ENCODE measurements at regions not wholly inside any gene's neighbourhood (a gene's known extent, or its start where the extent isn't known, plus 50 kb on each side); places are given as distances from the start of the nearest gene placed in this dataset.
"Not testable (repeated sequence)": the region's sequence is repeated elsewhere in the genome, so short reads cannot be mapped to it uniquely, and the experiment has no call there.

GRCh38 chr14:46108228-46108627 is 543.4 kb downstream of the RPL10L start:
- POLR2A ChIA-PET (ENCODE audit: low non-redundant PET) = no interaction called here
- Histone ChIP-seq H3K27ac (ENCODE audit: low read depth, low read length, poor library complexity, severe bottlenecking) (no peak overlapping the region), H3K4me1 (ENCODE audit: insufficient read depth, low read length, poor library complexity, severe bottlenecking) (no peaks in the 10 kb centered on the region), H3K27me3 (replicated peaks; ENCODE audit: insufficient read depth, low read depth, low read length, poor library complexity) (no peaks in the 10 kb centered on the region), H3K9me3 (ENCODE audit: low read depth, low read length, poor library complexity, severe bottlenecking) (peaks cover 20% of the 10 kb centered on the region), H3K4me3 (ENCODE audit: low read depth, low read length, poor library complexity, severe bottlenecking) (no peak overlapping the region), H3K36me3 (ENCODE audit: insufficient read depth, low read length, poor library complexity, severe bottlenecking) (no peaks in the 10 kb centered on the region)
- DNase-seq (ENCODE audit: low spot score) = no peak
- CTCF ChIA-PET = no interaction called here
- no TSS peak for BruUV-seq (replicated peaks)
- intact Hi-C loops (cut with micrococcal nuclease; ENCODE audit: unreplicated experiment) = no loop called here
- TF ChIP-seq EZH2 (IDR thresholded peaks at IDR 0.05; ENCODE audit: borderline replicate concordance, low read depth, low read length, poor library complexity, severe bottlenecking) = no peak
- no peak for TF ChIP-seq CTCF (conservative IDR thresholded peaks at IDR 0.05; ENCODE audit: low read depth, low read length)

GRCh38 chr14:46100901-46101300 is 550.7 kb downstream of the RPL10L start:
- CTCF ChIA-PET = not testable (repeated sequence)

GRCh38 chr14:46091819-46092218 is 559.8 kb downstream of the RPL10L start:
- CTCF ChIA-PET = no interaction called here
- H3K9me3 ChIP-seq (ENCODE audit: low read depth, low read length, poor library complexity, severe bottlenecking) = peaks cover 21% of the 10 kb centered on the region
- POLR2A ChIA-PET (ENCODE audit: low non-redundant PET) = no interaction called here
- H3K4me3 ChIP-seq (ENCODE audit: low read depth, low read length, poor library complexity, severe bottlenecking) = no peak overlapping the region
- no peaks in the 10 kb centered on the region for H3K4me1 ChIP-seq (ENCODE audit: insufficient read depth, low read length, poor library complexity, severe bottlenecking)
- H3K27ac ChIP-seq (ENCODE audit: low read depth, low read length, poor library complexity, severe bottlenecking) = no peak overlapping the region
- intact Hi-C loops (cut with micrococcal nuclease; ENCODE audit: unreplicated experiment) = no loop called here
- no peaks in the 10 kb centered on the region for H3K36me3 ChIP-seq (ENCODE audit: insufficient read depth, low read length, poor library complexity, severe bottlenecking)
- no TSS peak for BruUV-seq (replicated peaks)
- no peak for DNase-seq (ENCODE audit: low spot score)
- TF ChIP-seq EZH2 (IDR thresholded peaks at IDR 0.05; ENCODE audit: borderline replicate concordance, low read depth, low read length, poor library complexity, severe bottlenecking) = no peak
- no peak for TF ChIP-seq CTCF (conservative IDR thresholded peaks at IDR 0.05; ENCODE audit: low read depth, low read length)
- H3K27me3 ChIP-seq (replicated peaks; ENCODE audit: insufficient read depth, low read depth, low read length, poor library complexity) = no peaks in the 10 kb centered on the region

More at GRCh38 chr14:46100901-46101300, 550.7 kb downstream of the RPL10L start:
- H3K9me3 ChIP-seq (ENCODE audit: low read depth, low read length, poor library complexity, severe bottlenecking); BruUV-seq (replicated peaks); POLR2A ChIA-PET (ENCODE audit: low non-redundant PET); intact Hi-C loops (cut with micrococcal nuclease; ENCODE audit: unreplicated experiment); H3K4me3 ChIP-seq (ENCODE audit: low read depth, low read length, poor library complexity, severe bottlenecking); H3K27ac ChIP-seq (ENCODE audit: low read depth, low read length, poor library complexity, severe bottlenecking); H3K36me3 ChIP-seq (ENCODE audit: insufficient read depth, low read length, poor library complexity, severe bottlenecking); H3K4me1 ChIP-seq (ENCODE audit: insufficient read depth, low read length, poor library complexity, severe bottlenecking); DNase-seq (ENCODE audit: low spot score); H3K27me3 ChIP-seq (replicated peaks; ENCODE audit: insufficient read depth, low read depth, low read length, poor library complexity): not testable (repeated sequence)

- Histone ChIP-seq H3K4me3 (ENCODE audit: low read depth, low read length, poor library complexity, severe bottlenecking) (no peak overlapping the region), H3K4me1 (ENCODE audit: insufficient read depth, low read length, poor library complexity, severe bottlenecking) (no peaks in the 10 kb centered on the region), H3K9me3 (ENCODE audit: low read depth, low read length, poor library complexity, severe bottlenecking) (peaks cover 38% of the 10 kb centered on the region), H3K36me3 (ENCODE audit: insufficient read depth, low read length, poor library complexity, severe bottlenecking) (no peaks in the 10 kb centered on the region), H3K27ac (ENCODE audit: low read depth, low read length, poor library complexity, severe bottlenecking) (no peak overlapping the region), H3K27me3 (replicated peaks; ENCODE audit: insufficient read depth, low read depth, low read length, poor library complexity) (no peaks in the 10 kb centered on the region)
- POLR2A ChIA-PET (ENCODE audit: low non-redundant PET) = no interaction called here
- intact Hi-C loops (cut with micrococcal nuclease; ENCODE audit: unreplicated experiment) = no loop called here
- CTCF ChIA-PET = no interaction called here
- no TSS peak for BruUV-seq (replicated peaks)
- TF ChIP-seq CTCF (conservative IDR thresholded peaks at IDR 0.05; ENCODE audit: low read depth, low read length) = no peak
- no peak for TF ChIP-seq EZH2 (IDR thresholded peaks at IDR 0.05; ENCODE audit: borderline replicate concordance, low read depth, low read length, poor library complexity, severe bottlenecking)
- no peak for DNase-seq (ENCODE audit: low spot score)
Observed at GRCh38 chr14:46087604-46088003, 564.0 kb downstream of the RPL10L start.

Measured in A673 (cell line).